NB4 (cell line): ENCODE measurements at regions not wholly inside any gene's neighbourhood (a gene's known extent, or its start where the extent isn't known, plus 50 kb on each side); places are given as distances from the start of the nearest gene placed in this dataset.

Source experiments
- DNase-seq: peaks from one replicate; pipeline ENCODE4 v3.0.0; 2010; ENCODE audit warnings: low read depth
- H3K4me3 ChIP-seq: one replicate; pipeline ENCODE4 v1.5.1; 2011; ENCODE audit warnings: mild to moderate bottlenecking, low read depth, low read length, moderate library complexity
- CTCF ChIP-seq: IDR thresholded peaks from one replicate; pipeline ENCODE4 v1.5.1; 2012; ENCODE audit warnings: low read depth, low read length
- MYC ChIP-seq: IDR thresholded peaks from 2 replicates; pipeline ENCODE4 v1.6.1; 2011; ENCODE audit warnings: low read depth, low read length
- POLR2A ChIP-seq: IDR thresholded peaks from 2 replicates; pipeline ENCODE4 v1.6.1; 2011; ENCODE audit warnings: mild to moderate bottlenecking; ENCODE audit not compliant: insufficient read length; ENCODE audit errors: extremely low read depth
- TF ChIP-seq, protein P1 (sequence below): IDR thresholded peaks from 2 replicates; pipeline ENCODE4 v1.6.1; 2011; ENCODE audit warnings: low read depth, low read length

DNA sequence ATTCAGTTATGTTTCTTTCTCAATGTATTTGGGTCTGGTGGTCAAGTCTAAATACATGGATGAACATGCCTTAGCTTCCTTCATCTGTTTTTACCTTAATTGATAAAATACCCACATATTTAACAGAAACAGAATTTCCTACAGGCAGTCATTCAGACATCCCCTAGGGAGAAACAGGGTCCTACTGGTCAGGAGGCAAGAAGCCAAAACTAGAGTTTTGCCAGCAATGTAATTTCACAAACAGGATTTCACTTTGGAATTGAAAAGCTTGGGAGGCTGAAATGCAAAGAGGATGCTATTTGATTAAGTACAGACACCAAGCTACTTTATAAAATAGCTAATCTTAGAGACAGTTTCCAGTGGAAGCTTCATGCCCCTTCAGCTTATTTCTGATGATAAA lies 224.2 kb downstream of the SIPA1L2 start:
- no peak overlapping the region for H3K4me3 ChIP-seq
- TF ChIP-seq POLR2A = no peak
- TF ChIP-seq, protein P1, sequence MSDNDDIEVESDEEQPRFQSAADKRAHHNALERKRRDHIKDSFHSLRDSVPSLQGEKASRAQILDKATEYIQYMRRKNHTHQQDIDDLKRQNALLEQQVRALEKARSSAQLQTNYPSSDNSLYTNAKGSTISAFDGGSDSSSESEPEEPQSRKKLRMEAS = no peak
- TF ChIP-seq MYC = no peak
- TF ChIP-seq CTCF = no peak
- no peak for DNase-seq

DNA sequence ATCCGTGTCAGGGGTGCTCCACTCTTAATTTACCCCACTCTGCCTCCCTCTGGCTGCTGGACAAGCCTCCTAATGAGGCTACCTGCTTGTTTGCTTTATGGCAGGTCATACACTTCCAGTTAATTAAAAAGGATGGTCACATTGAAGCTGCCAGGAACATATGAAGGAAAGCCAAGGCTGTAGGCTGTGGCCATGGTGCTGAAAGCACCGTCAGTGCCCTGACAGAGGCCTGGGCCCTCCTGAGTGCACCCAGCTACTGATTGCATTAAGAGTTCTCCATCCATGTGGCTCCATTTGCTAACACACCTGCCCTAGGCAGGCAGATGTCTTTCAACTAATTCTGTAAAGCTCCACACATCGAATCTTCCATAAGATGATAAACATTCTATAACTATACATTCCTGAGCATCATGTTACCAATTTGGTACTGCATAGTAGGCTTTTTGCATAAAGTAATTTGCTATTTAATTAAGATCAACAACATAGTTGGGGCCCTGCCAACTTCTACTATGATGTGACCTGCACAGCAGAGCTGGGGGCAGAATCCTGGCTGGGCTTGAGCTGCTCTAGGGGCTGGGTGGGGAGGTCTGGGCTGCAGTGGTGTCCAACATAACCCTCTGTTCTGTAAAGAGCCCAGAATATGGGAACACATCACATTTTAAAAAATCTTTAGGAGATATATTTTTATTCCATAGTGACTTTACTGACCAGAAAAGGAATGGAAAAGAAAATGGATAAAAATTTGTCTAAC lies 224.8 kb downstream of the SIPA1L2 start:
- TF ChIP-seq CTCF (no peak), POLR2A (no peak), MYC (no peak)
- TF ChIP-seq, protein P1 = no peak
- no peak overlapping the region for H3K4me3 ChIP-seq
- DNase-seq = no peak

DNA sequence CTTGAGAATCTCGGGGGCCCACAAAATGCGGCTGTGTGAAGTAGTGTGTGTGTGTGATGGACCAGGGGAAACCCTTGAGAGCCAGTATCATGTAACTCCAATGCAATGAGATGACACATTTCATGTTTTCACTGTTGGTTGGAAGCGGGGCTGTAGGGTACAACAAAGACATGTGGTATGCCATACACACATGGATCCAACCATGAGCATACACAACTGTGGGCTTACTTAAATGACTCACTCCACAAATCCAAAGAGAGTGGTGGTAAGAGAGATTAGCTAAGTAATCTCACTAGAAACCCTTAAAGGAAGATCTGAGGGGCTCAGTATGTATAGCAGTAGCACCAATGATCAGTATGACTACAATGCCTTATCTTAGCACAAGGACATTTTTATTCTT lies 225.7 kb downstream of the SIPA1L2 start:
- TF ChIP-seq, protein P1 = no peak
- TF ChIP-seq POLR2A (no peak), CTCF (no peak), MYC (no peak)
- DNase-seq = no peak
- H3K4me3 ChIP-seq = no peak overlapping the region

GRCh38 chr1:232403017-232403714 lies 226.8 kb downstream of the SIPA1L2 start:
- TF ChIP-seq CTCF = no peak
- no peak for TF ChIP-seq POLR2A
- TF ChIP-seq, protein P1 = no peak
- no peak for TF ChIP-seq MYC
- no peak overlapping the region for H3K4me3 ChIP-seq
- DNase-seq = no peak

DNA sequence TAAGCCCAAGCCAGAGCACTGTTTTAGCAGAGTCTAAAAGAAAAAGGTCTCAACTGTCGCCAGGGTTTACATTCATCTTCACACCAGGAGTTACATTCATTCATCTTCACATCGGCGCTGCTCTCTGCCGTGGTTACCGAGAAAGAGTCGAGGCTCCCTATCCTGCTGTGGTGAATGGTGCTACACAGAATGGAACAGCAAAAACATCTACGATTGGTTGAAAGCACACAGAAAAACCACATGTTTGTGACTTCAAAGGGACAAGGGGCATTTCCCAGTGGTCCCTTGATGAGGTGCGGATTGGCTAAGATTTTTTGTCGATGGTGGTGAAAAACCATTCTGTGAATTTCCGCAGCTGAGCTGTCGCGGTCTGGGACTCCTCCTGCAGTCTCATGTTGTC lies 231.1 kb downstream of the SIPA1L2 start:
- no peak for DNase-seq
- no peak overlapping the region for H3K4me3 ChIP-seq
- TF ChIP-seq, protein P1 = no peak
- TF ChIP-seq POLR2A = no peak
- no peak for TF ChIP-seq CTCF
- no peak for TF ChIP-seq MYC
